PC-9 (cell line): ENCODE measurements at regions not wholly inside any gene's neighbourhood (a gene's known extent, or its start where the extent isn't known, plus 50 kb on each side); places are given as distances from the start of the nearest gene placed in this dataset.

Source experiments
- EZH2 ChIP-seq: fragments of 200-600 bp; sonication (generic); IDR thresholded peaks from 2 replicates; pipeline ENCODE4 v1.8.0; 2017; ENCODE audit warnings: antibody characterized with exemption, low read depth
- TF ChIP-seq, protein P1 (sequence below): fragments of 200-600 bp; sonication (generic); conservative IDR thresholded peaks from 2 replicates; pipeline ENCODE4 v1.6.1; 2017; ENCODE audit warnings: mixed run types, antibody characterized with exemption, mild to moderate bottlenecking, moderate library complexity

DNA sequence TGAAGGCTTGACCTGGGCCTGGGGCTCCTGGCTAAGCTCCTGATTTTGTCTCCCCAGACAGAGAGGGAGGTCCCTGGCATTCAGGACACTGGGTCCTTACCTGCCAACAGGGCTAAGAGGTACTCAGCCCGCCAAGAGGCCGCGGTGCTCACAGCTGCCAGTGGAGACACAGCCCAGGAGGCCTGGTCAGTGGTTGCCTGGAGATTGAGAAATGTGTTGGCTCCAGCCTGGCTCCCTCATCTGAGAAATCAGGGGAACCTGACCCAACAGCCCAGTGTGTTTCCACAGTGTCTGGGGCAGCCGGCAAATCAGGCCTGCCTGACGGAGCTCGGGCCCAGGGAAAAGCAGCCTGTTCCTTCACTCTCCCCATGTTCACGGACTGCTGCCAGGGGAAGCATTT lies 79.4 kb upstream of the NAV2 start:
- TF ChIP-seq, protein P1, sequence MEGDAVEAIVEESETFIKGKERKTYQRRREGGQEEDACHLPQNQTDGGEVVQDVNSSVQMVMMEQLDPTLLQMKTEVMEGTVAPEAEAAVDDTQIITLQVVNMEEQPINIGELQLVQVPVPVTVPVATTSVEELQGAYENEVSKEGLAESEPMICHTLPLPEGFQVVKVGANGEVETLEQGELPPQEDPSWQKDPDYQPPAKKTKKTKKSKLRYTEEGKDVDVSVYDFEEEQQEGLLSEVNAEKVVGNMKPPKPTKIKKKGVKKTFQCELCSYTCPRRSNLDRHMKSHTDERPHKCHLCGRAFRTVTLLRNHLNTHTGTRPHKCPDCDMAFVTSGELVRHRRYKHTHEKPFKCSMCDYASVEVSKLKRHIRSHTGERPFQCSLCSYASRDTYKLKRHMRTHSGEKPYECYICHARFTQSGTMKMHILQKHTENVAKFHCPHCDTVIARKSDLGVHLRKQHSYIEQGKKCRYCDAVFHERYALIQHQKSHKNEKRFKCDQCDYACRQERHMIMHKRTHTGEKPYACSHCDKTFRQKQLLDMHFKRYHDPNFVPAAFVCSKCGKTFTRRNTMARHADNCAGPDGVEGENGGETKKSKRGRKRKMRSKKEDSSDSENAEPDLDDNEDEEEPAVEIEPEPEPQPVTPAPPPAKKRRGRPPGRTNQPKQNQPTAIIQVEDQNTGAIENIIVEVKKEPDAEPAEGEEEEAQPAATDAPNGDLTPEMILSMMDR: no peak
- no peak for TF ChIP-seq EZH2
